GM12891 (cell line): ENCODE measurements at regions not wholly inside any gene's neighbourhood (a gene's known extent, or its start where the extent isn't known, plus 50 kb on each side); places are given as distances from the start of the nearest gene placed in this dataset.

Source experiments
- PAX5 ChIP-seq: IDR thresholded peaks from 2 replicates; pipeline ENCODE4 v1.6.1; 2011; ENCODE audit warnings: low read length, moderate library complexity, mild to moderate bottlenecking; ENCODE audit not compliant: insufficient read depth, severe bottlenecking
- POLR2A ChIP-seq: IDR thresholded peaks from 2 replicates; pipeline ENCODE4 v1.6.1; 2011; ENCODE audit warnings: low read depth, low read length, control low read depth
- POLR2AphosphoS5 ChIP-seq: IDR thresholded peaks from 2 replicates; pipeline ENCODE4 v1.6.1; 2011; ENCODE audit warnings: low read depth, low read length, control low read depth
- TAF1 ChIP-seq: IDR thresholded peaks from 2 replicates; pipeline ENCODE4 v1.6.1; 2011; ENCODE audit warnings: low read depth, low read length, control low read depth

- no peak for TF ChIP-seq POLR2A
- no peak for TF ChIP-seq TAF1
- TF ChIP-seq POLR2AphosphoS5, result no peak
- no peak for TF ChIP-seq PAX5
Measured at GRCh38 chr11:81219661-81220060, 1514.0 kb downstream of the FAM181B start.
